HG03442 (cell line): ENCODE measurements at regions not wholly inside any gene's neighbourhood (a gene's known extent, or its start where the extent isn't known, plus 50 kb on each side); places are given as distances from the start of the nearest gene placed in this dataset.
A peak's percentile ranks its signal among the peaks of the same experiment; 100 is the strongest.

ENCODE experiments used
- ATAC-seq: cut with Tn5 transposase; IDR thresholded peaks from one replicate; pipeline ENCODE4 v1.9.1; 2021; ENCODE audit warnings: mild to moderate bottlenecking, moderate library complexity; ENCODE audit not compliant: unreplicated experiment

DNA sequence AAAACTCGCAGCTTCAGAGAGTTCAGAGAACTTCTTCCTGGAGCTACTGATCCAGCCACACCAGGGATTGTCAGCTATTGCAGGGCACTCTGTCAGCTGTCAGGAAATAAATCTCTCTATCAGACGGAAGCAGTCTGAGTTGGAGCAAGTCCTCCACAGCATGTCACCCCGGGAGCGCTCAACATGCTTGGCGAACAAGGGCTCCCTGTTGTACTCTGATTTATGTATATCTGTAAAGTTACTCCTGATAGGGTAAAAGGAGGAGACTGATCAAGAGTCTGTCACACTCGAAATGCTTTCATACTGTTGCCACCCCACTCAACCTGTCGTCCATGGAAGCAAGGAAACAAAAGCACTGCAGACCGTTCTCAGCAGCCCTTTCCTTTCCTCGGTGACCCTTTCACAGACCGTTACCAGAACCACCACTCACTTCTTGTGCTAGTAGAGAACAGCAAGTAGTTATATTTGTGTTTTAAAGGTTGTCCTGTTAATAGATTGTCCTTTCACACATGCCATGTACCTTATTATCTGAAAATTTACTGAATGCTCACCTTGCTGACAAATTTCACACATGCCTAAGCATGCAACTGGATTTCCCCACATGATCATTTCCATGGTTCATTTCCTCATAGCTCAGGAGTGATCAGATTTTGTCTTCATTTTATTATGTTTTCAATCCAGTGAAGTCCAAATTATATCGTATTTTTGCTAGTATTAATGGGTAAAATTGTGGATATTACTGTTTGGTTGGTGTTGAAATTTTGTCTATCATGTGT, 2108.9 kb upstream of the TENM3 start:
- peak; percentile 45 for ATAC-seq

DNA sequence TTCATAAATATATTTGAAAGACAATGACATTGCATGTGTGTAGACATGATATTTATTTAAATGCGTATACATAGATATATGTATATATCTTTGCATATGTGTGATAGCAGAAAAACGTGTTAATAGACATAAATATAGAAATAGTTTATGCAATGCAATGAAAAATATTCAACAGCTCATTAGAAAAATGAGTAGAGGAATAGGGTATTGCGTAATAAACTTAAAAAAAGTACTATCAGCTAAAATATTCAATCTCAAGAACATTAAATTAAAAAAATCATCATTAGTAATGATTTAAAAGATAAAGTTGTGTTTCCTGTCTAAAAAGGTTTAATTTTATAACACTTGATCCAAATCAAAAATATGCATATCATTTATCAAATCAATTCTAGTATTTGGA, 2101.5 kb upstream of the TENM3 start:
- ATAC-seq = no peak

DNA sequence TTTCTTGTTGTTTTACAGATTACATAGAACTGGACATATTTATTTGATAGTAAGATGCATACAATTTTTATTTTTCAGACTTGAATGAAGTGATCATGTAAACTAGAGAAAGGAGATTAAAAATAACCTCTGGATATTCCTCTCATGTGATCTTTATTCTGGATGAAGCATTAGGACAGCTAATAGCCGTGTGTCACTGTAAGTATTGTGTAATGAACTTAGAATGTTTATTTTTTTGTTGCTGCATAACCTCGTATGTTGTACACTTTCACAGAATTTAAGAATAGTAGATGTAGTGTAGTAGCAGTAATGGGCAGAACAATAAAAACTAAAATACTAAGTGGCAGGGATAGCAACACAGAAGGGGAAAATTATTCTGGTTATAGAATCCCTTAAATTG, 2094.5 kb upstream of the TENM3 start:
- ATAC-seq = no peak

DNA sequence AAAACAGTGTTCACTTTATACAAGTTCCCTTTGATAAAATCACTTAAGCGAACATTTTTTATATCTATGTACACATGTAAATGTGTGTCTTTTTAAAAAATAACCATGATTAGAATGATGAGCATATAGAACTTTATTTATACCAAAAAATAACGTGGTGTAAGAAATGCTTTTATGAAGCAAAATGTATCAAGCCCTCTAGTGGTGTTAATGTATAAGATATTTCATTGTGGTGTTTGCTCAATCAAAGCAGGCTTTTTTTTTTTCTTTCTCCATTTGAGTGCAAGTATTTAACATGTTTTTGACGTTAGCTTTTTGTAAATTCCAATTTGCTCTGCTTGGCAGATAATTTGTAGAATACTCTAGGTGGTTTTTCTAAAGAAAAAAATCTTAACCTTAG, 2092.4 kb upstream of the TENM3 start:
- ATAC-seq = no peak

DNA sequence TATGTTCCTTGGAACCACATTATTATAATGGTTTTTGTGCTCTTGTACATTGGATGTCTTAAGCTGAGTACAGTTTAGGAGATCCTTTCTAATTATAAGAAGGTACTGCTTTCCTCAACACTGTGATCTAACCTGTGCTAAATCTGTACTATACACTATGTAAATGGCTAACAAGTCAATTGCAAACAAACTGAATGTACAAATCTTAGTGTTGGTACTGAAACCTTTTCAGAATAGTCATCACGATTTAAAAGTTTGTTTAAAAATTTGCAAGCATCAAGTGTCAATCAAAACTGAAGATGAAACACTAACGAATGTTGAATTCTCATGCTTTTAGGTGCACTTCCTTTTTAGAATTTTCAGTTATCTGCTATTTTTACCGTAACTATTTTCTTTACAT, 2090.4 kb upstream of the TENM3 start:
- no peak for ATAC-seq

DNA sequence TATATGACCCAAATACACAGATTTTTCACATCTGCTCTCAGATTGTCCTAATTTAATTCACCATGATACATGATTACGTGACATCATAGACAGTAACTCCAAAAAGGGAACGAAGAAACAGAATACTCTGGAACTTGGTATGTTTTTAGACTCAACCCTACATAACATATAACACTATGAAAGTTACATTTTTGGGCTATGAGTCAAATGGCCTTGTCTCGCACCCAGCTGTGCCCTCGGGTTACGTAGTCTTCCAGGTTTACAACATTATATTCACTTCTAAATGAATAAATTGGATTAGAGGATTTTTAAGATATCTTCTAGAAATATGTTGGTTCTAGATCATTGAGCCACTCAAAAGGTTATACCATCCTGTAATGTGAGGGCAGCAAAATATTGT, 2089.6 kb upstream of the TENM3 start:
- ATAC-seq = no peak

DNA sequence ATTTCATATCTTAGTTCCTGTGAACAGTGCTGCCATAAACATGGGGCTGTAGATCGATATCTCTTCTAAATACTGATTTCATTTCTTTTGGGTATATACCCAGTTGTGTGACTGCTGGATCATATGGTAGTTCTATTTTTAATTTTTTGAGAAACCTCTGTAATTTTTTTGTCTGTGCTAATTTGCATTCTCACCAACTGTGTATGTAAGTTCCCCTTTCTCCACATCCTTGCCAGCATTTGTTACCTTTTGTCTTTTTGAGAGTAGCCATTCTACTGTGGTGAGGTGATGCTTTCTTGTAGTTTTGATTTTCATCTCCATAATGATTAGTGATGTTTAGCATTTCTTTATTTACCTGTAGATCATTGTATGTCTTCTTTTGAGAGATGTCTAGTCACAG, 2086.5 kb upstream of the TENM3 start:
- no peak for ATAC-seq

DNA sequence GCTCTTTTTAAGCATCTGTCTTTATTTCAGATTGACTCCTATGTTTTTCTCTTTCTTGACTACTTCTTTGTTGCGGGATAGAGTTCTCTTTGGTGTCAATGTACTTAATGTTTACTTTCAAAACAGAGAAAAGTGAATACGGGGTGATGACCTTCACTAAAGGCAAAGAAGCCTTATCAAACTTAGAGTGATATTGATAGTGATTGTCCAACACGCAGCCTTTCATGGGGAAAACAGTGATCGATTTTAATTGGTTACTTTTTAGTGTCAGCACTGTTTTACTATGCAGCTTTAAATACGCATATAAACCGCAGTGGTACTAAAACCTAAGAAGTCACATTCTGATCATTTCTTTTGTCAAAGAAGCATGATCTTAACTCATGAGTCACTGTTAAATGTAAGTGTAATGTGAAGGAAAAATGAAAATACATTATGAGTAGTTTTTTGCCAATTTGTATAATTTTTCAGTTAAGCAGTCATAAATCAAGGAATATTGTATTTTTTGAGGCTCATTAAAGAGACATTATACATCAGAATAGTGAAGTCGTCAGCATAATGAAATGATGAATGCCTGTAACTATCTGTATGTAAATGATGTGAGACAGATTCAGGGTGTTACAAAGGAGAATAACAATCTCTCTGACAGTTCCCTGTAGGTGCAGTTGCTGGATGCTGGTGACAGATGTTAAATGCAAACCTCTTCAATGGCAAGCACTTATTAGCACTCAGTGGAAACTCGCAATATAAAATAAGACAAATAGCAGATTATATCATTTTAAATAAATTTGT, 2082.8 kb upstream of the TENM3 start:
- no peak for ATAC-seq

DNA sequence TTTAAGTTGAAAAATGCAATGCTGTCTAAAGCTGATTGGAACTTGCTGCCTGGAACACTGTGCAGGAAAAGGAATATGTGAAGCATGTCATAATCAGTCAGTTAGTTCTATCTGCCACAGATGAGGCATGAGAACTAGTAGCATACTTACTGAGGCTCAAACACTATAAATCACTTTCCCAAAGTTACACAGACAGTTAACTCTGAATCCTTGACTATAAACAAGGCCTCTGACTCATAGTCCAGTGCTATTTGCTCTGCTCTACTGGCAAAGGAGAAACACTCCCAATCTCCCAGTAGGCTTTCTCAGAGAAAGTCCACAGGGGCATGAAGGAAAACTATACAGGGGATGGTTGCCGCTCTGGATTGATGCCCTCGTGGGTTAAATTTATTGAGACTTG, 2078.4 kb upstream of the TENM3 start:
- ATAC-seq = no peak

DNA sequence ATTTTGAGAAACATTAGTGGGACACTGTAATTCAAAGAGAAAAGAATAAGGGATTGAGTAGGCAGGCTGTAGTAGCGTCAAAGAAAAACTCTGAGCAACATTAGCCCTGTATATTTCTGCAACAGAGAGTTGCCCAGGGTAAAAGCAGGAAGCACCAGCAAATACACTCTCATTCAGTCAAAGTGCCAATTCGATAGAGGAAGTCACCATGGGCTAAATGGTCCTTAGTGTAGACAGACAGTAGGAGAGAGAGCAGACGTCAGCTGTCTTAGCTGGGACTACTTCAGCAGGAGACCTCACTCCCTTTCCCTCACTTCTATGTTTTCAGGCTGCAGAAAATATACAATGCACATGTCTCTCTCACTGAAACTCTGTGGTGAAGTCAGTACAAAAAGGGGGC, 2073.8 kb upstream of the TENM3 start:
- ATAC-seq = no peak

DNA sequence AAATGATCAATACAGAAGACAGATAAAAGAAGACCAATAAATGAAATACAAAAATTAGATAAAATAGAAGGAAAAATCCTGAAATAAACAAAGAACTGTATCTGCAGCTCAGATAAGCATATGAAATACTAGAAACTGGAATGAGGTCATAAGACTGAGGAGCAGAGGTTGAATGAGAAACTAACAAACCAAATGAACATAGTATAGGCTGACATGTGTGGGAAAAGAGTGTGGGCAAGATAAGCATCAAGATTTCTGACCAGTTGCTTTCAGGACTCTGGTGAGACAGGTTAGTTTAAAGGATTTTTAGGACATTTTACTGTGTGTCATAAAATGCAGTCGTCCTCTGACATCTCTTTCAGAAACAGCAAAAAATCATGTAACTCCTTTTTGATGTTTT, 2073.2 kb upstream of the TENM3 start:
- ATAC-seq = no peak

DNA sequence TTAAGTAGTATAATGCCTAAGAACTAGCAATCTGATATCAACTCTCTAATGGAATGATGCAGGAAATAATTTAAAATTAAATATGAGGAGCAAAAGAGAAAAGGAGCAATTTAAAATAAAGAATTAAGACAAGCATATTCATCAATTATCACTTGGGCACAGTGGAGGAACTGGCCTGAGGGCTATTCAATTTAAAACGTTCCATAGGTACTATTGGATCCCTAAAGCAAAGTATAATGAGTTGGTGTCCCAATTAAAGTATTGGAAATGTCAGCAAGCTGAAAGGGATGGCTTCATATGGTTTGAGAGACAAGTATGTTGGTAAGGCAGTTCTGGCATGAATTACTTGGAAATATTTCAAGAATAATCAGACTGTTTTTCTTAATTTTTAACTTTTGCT, 2064.1 kb upstream of the TENM3 start:
- no peak for ATAC-seq

DNA sequence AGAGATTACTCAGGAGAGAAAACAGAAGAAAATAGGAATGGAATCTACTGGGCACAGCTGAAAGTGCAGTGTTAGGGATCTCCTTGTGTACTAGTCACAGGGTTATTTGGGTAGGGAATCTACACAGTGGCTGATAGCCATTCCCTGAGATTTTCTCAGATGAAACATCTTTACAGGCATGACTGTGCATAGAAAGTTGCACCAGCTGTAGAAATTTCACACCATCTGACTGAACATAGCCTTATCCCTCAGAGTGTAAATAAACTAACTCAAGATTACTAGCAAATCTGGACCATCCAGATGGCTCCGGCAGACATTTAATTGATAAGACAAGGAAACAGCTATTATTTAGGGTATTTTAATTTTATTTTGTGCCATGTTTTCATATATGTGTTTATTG, 2053.5 kb upstream of the TENM3 start:
- ATAC-seq = peak; percentile 36

DNA sequence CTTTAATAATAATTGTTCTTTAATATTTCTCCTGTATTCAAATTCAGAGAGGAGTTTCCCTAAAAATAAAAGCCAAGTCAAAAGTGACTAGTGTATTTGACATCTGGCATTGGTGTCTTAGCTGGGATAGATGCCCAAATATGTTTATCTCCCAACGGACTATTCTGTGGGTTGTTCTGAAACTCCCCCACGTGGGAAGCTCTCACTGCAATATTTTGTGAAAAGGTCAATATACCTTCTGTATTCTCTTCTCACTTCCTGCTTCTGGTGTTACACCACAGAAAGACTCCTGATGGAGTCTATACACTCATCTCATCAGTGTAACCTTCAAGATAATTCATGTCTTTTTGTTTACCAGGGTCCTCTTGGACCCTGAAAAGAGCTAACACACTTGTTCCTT, 2052.8 kb upstream of the TENM3 start:
- peak; percentile 82 for ATAC-seq

DNA sequence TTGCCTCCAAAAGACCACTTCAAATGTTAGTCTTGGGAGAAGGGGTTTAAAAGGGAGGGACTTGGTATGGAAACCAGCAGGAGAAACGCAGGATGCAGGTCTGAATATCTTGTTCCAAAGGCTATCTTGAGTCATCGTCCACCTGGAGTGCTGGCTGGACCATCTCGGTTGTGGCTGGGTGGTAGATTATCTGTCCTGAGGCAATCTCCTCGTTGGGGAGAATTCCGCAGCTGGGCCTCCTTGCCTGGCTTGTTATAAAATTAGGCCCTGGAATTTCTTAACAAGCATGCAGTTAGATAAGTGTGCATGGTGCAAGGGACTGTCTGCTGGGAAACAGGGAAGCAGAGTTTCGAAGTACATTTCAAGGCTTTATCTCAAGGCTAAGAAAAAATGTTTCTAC, 2045.7 kb upstream of the TENM3 start:
- no peak for ATAC-seq

DNA sequence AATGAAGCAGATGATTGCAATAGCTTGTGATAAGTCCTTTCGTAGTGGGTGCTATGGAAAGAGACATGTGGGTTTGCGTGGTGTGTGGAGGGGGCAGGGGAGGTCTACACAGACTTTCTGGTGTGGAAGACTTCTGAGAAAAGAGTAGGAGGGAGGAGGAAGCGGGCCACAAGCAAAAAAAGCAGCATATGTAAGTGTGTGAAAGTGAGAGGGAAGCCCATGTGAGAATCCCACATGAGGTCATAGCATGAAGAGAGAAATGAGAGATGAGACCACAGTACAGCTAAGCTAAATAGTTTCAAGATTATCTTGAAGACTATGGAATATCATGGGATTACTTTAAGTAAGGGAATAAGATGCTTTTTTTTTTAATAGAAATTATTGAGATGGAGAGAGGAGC, 2039.9 kb upstream of the TENM3 start:
- peak; percentile 83 for ATAC-seq

DNA sequence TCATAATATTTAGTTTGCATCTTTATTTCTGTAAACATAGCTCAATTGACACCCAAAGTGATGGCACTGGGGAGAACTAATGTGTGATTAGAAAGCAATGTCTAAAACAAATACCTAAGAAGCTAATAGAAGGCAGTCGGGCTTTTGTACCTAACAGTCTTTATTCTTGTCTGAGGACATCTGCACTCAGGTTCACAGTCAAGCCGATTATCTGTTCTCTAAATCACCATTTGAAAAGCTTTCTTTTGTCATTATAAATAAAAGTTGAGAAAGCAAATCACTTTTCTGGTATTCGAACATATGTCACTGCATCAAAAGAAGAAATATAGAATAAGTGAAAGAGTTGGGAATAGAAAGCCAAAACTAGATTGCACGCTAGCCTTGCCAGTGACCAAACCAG, 2037.9 kb upstream of the TENM3 start:
- ATAC-seq = no peak

DNA sequence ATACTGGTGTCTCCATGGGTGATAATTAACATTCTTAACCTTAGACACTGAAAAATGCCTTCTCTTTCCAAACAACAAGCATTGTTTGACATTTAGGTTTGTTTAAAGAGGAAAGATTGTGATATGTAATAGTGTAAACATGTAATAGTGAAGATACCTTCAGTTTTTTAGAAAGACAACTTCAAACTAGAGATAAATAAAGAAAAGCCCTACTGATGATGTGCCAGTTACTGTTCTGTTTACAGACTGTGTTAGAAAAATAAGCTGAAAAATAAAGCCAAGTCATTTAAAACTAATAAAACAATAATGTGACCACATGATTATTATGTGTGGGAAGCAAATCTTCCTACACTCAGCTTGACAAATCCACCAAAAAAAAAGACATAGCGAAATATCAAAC, 2035.3 kb upstream of the TENM3 start:
- ATAC-seq = no peak

DNA sequence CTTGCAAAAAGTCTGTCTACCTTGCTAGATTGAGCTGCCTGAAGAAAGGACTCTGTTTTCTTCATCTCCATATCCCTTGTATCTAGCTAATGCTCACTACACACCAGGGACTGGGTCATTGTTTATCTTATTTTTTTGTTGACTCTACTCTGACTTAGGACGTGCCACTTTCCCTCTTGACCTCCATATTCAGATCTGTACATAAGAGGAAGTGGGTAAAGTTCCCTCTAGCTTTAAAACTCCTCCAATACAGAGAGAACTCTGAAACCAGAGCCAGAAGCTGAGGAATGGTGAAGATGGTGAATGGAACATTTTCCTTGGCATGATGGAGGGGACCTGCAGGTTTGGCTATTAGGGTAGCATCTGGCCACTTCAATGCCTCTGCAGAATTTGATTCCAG, 2026.1 kb upstream of the TENM3 start:
- no peak for ATAC-seq

DNA sequence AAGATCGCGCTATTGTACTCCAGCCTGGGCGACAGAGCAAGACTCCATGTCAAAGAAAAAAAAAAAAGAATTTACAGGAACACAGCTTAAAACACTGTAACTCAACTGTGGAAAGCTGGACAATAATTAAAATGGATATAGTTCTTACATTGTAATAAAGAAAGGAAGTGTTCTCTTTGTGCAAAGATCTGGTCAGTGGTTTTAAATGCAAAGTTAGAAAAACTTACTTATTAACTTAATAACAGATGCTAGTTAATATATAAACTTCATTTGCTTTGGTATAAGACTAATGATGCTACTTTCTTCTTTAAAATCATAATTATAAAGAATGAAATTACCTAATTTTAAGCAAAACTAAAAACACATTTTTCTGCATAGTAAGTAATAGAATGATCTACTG, 2024.1 kb upstream of the TENM3 start:
- no peak for ATAC-seq

DNA sequence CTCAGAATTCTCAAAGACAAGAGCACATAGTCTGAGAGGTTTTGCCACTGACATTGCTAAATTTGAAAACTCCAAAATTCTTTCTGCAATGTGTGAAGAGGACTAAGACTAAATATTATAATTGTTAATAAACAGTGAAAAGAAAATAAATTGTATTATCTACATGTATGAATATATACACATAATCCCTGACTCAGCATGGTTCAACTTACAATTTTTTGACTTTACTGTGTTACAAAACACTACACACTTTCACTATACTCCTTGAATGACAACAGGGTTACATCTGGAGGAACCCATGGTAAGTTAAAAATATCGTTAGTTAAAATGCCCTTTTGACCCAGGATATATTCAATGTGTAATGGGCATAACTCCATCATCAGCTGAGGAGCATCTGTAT, 2017.2 kb upstream of the TENM3 start:
- no peak for ATAC-seq

DNA sequence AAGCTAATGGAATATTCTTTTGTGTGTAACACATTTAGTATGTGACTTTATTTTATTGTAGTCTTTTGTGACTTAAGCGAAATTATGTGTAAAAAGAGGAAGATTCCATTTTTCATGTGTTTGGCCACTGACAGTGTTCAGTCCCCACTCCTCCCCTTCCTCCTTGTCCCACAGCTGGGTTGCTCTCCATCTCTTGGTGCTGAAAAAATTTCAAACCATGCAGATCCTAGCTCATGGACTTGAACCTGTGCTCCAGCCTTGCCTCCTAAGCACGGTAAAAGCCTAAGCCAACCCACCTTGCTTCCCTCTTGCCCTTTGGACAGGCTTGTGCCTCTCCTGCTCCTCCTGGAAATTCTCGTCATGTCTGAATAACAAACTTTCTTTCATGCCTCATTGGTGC, 2008.5 kb upstream of the TENM3 start:
- no peak for ATAC-seq

DNA sequence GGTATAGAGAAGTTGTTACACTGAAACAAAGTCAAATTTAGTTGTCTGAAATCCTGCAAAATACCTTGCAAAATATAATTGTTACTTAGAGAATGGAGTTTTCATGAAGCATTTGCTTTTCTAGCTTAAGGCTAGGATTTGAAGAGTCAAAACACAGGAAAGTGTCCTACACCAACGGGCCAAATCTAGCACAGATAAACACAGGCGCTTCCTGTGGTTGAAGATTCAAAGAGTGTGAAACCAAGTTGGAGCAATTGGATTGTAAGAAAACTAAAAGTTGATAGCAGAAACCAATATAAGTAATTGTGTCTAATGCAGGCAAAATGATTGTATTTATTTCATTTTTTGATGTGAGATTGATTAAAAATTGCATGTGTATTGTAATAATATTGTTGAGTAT, 2002.5 kb upstream of the TENM3 start:
- no peak for ATAC-seq
